ENCODE measurements at regions not wholly inside any gene's neighbourhood (a gene's known extent, or its start where the extent isn't known, plus 50 kb on each side); places are given as distances from the start of the nearest gene placed in this dataset.
A peak's percentile ranks its signal among the peaks of the same experiment; 100 is the strongest.

GRCh38 chr9:80351612-80352011 is 779.8 kb downstream of the TLE4 start:
- ATAC-seq (ENCODE audit: low read depth) (no peak), DNase-seq (ENCODE audit: low spot score) (no peak)
- Histone ChIP-seq H3K27me3 (ENCODE audit: insufficient read depth, poor library complexity, severe bottlenecking) (no peaks in the 10 kb centered on the region), H3K4me3 (ENCODE audit: severe bottlenecking) (no peak overlapping the region), H3K27ac (ENCODE audit: poor library complexity, severe bottlenecking) (no peak overlapping the region), H3K9me3 (ENCODE audit: severe bottlenecking) (no peaks in the 10 kb centered on the region), H3K36me3 (ENCODE audit: low read depth) (no peaks in the 10 kb centered on the region), H3K4me1 (ENCODE audit: insufficient read depth, poor library complexity, severe bottlenecking) (no peaks in the 10 kb centered on the region)
- no peak for TF ChIP-seq CTCF (IDR thresholded peaks at IDR 0.05; ENCODE audit: poor library complexity, severe bottlenecking)

GRCh38 chr9:80326105-80326504 is 754.3 kb downstream of the TLE4 start:
- H3K4me3 ChIP-seq (ENCODE audit: severe bottlenecking) = no peak overlapping the region
- no peaks in the 10 kb centered on the region for H3K4me1 ChIP-seq (ENCODE audit: insufficient read depth, poor library complexity, severe bottlenecking)
- DNase-seq (ENCODE audit: low spot score) = no peak
- H3K36me3 ChIP-seq (ENCODE audit: low read depth) = no peaks in the 10 kb centered on the region
- no peaks in the 10 kb centered on the region for H3K27me3 ChIP-seq (ENCODE audit: insufficient read depth, poor library complexity, severe bottlenecking)
- ATAC-seq (ENCODE audit: low read depth) = no peak
- no peak for TF ChIP-seq CTCF (IDR thresholded peaks at IDR 0.05; ENCODE audit: poor library complexity, severe bottlenecking)
- no peaks in the 10 kb centered on the region for H3K9me3 ChIP-seq (ENCODE audit: severe bottlenecking)
- H3K27ac ChIP-seq (ENCODE audit: poor library complexity, severe bottlenecking) = no peak overlapping the region

- H3K27me3 ChIP-seq (ENCODE audit: insufficient read depth, poor library complexity, severe bottlenecking) = peaks cover 3% of the 10 kb centered on the region
- no peak overlapping the region for H3K27ac ChIP-seq (ENCODE audit: poor library complexity, severe bottlenecking)
- H3K9me3 ChIP-seq (ENCODE audit: severe bottlenecking) = no peaks in the 10 kb centered on the region
- no peaks in the 10 kb centered on the region for H3K4me1 ChIP-seq (ENCODE audit: insufficient read depth, poor library complexity, severe bottlenecking)
- no peak for TF ChIP-seq CTCF (IDR thresholded peaks at IDR 0.05; ENCODE audit: poor library complexity, severe bottlenecking)
- DNase-seq (ENCODE audit: low spot score) (no peak), ATAC-seq (ENCODE audit: low read depth) (peak; percentile 33; the same call in 1 of the 3 replicates)
- no peak overlapping the region for H3K4me3 ChIP-seq (ENCODE audit: severe bottlenecking)
- H3K36me3 ChIP-seq (ENCODE audit: low read depth) = no peaks in the 10 kb centered on the region
These were observed 749.2 kb downstream of the TLE4 start for GRCh38 chr9:80320916-80321315.

- Histone ChIP-seq H3K9me3 (ENCODE audit: severe bottlenecking) (no peaks in the 10 kb centered on the region), H3K27me3 (ENCODE audit: insufficient read depth, poor library complexity, severe bottlenecking) (peaks cover 3% of the 10 kb centered on the region), H3K4me3 (ENCODE audit: severe bottlenecking) (no peak overlapping the region), H3K4me1 (ENCODE audit: insufficient read depth, poor library complexity, severe bottlenecking) (no peaks in the 10 kb centered on the region), H3K27ac (ENCODE audit: poor library complexity, severe bottlenecking) (no peak overlapping the region), H3K36me3 (ENCODE audit: low read depth) (no peaks in the 10 kb centered on the region)
- TF ChIP-seq CTCF (IDR thresholded peaks at IDR 0.05; ENCODE audit: poor library complexity, severe bottlenecking) = no peak
- DNase-seq (ENCODE audit: low spot score) = no peak
- ATAC-seq (ENCODE audit: low read depth) = no peak
These were observed 748.7 kb downstream of the TLE4 start for GRCh38 chr9:80320480-80320879.

- H3K36me3 ChIP-seq (ENCODE audit: low read depth) = no peaks in the 10 kb centered on the region
- no peaks in the 10 kb centered on the region for H3K4me1 ChIP-seq (ENCODE audit: insufficient read depth, poor library complexity, severe bottlenecking)
- H3K4me3 ChIP-seq (ENCODE audit: severe bottlenecking) = no peak overlapping the region
- peaks cover 4% of the 10 kb centered on the region for H3K27me3 ChIP-seq (ENCODE audit: insufficient read depth, poor library complexity, severe bottlenecking)
- DNase-seq (ENCODE audit: low spot score) (no peak), ATAC-seq (ENCODE audit: low read depth) (no peak)
- TF ChIP-seq CTCF (IDR thresholded peaks at IDR 0.05; ENCODE audit: poor library complexity, severe bottlenecking) = no peak
- H3K27ac ChIP-seq (ENCODE audit: poor library complexity, severe bottlenecking) = no peak overlapping the region
- no peaks in the 10 kb centered on the region for H3K9me3 ChIP-seq (ENCODE audit: severe bottlenecking)
These were observed 733.4 kb downstream of the TLE4 start for GRCh38 chr9:80305136-80305535.

Data from RWPE2 (cell line).